Brain microvascular endothelial cell (primary cell): ENCODE measurements at regions not wholly inside any gene's neighbourhood (a gene's known extent, or its start where the extent isn't known, plus 50 kb on each side); places are given as distances from the start of the nearest gene placed in this dataset.
"Not testable (repeated sequence)": the region's sequence is repeated elsewhere in the genome, so short reads cannot be mapped to it uniquely, and the experiment has no call there.

Experiments
- DNase-seq: peaks from one replicate; pipeline ENCODE4 v3.0.0-alpha.2; 2020
- H3K27ac ChIP-seq: fragments of 250-450 bp; sonication (Bioruptor Pico); 2 replicates; pipeline ENCODE4 v1.5.1; 2020; ENCODE audit warnings: mild to moderate bottlenecking, moderate library complexity
- H3K27me3 ChIP-seq: fragments of 250-450 bp; sonication (Bioruptor Pico); replicated peaks from 2 replicates; pipeline ENCODE4 v1.5.1; 2020; ENCODE audit warnings: mild to moderate bottlenecking
- H3K36me3 ChIP-seq: fragments of 250-450 bp; sonication (Bioruptor Pico); replicated peaks from 2 replicates; pipeline ENCODE4 v1.5.1; 2020; ENCODE audit warnings: mild to moderate bottlenecking
- H3K4me3 ChIP-seq: 2 replicates; pipeline ENCODE4 v1.5.1; 2011; ENCODE audit warnings: low read depth, mild to moderate bottlenecking, control low read depth, low read length, moderate library complexity
- in situ Hi-C: cut with HindIII; loops from 2 replicates; pipeline ENCODE4 v1.10.0; 2017; ENCODE audit warnings: low sequenced_read_pairs, low pct_ligation_motif_present
- TF ChIP-seq, protein P1 (sequence below): IDR thresholded peaks from 2 replicates; pipeline ENCODE4 v1.5.1; 2011; ENCODE audit warnings: low read depth, mild to moderate bottlenecking, moderate library complexity, low read length, control low read depth, inconsistent platforms; ENCODE audit errors: missing control alignments

GRCh38 chr22:23396362-23397007 is 183.6 kb downstream of the IGLL1 start:
- no peak overlapping the region for H3K4me3 ChIP-seq
- TF ChIP-seq, protein P1, sequence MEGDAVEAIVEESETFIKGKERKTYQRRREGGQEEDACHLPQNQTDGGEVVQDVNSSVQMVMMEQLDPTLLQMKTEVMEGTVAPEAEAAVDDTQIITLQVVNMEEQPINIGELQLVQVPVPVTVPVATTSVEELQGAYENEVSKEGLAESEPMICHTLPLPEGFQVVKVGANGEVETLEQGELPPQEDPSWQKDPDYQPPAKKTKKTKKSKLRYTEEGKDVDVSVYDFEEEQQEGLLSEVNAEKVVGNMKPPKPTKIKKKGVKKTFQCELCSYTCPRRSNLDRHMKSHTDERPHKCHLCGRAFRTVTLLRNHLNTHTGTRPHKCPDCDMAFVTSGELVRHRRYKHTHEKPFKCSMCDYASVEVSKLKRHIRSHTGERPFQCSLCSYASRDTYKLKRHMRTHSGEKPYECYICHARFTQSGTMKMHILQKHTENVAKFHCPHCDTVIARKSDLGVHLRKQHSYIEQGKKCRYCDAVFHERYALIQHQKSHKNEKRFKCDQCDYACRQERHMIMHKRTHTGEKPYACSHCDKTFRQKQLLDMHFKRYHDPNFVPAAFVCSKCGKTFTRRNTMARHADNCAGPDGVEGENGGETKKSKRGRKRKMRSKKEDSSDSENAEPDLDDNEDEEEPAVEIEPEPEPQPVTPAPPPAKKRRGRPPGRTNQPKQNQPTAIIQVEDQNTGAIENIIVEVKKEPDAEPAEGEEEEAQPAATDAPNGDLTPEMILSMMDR = no peak
- in situ Hi-C loops = no loop called here
- H3K36me3 ChIP-seq = no peaks in the 10 kb centered on the region
- H3K27ac ChIP-seq = no peak overlapping the region
- H3K27me3 ChIP-seq = no peaks in the 10 kb centered on the region
- DNase-seq = no peak

DNA sequence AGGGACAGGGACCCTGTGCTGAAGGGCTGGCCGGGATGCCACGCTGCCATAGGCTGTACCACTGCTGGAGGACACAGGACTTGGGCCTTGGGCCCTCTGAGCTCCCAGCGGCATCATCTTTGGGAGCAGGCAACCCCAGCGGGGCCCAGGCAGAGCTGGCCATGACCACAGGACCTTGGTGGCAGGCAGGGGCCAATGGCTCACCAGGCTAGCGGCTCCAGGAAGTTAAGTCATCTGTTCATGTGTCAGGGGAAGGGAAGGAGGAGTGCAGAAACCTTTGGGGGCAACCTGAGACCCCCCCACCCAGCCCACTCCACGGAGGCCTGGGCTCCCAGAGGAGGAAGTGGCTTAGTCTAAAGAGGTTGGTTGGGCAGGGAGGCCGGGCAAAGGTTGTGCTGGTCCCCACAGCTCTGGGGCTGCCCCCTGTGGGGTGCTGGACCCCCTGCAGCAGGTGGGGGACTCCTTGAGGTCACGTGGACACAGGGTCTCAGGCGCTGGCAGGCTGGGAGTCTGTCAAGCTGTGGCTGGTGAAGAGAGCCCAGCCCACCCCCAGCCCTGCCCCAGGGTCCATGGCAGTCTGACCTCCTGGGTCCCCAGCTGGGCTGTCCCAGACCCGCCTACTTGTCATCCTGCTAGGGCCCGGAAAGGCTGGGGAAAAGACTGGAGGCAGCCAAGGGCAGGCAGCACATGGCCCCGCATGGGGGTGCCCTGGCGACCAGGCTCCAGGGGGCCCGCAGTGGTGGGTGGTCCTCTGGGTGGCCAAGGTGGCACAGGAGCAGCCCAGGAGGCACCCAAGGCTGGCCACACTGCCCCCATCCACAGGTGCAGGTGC is 184.3 kb downstream of the IGLL1 start:
- TF ChIP-seq, protein P1 = no peak
- no peak for DNase-seq
- in situ Hi-C loops = no loop called here

DNA sequence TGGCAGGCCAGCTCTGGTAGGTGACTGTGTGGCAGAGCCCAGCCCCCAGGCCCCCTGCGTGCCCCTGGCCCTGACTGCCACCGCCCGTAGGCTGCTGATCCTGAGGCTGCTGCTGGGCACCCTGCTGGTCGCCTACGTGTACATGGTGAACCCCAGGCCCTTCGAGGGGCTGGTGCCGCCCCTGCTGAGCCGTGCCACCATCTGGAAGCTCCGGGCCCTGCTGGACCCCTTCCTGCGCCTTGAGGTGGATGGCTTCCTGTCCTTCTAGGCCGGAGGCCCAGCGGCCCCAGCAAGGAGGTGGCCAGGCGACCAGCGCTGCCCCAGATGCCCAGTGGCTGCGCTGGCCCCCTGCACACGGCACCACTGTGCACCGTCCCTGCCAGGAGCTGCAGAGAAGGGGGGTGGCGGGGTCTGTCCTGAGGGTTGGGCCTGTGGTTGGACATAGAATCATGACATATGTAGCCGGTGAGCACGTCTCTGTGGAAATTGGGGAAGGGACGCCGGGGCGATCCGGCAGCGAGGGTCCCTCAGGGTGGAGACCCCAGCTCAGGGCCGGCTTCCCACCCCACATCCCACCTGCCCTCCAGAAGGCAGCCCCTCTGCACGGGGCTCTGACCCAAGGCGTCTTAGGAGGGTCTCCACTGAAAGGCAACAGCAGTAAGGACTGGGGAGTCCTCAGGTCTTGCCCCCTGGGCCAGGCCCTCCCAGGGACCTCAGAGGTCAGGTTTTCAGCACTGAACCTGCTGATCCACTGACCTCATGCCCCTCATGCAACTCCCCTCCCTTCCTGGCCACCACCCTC is 185.4 kb downstream of the IGLL1 start:
- H3K27ac ChIP-seq = no peak overlapping the region
- TF ChIP-seq, protein P1 = no peak
- in situ Hi-C loops = no loop called here
- H3K27me3 ChIP-seq = no peaks in the 10 kb centered on the region
- H3K4me3 ChIP-seq = no peak overlapping the region
- H3K36me3 ChIP-seq = no peaks in the 10 kb centered on the region
- DNase-seq = no peak

More for the DNA sequence above, 184.3 kb downstream of the IGLL1 start:
- H3K4me3 ChIP-seq = no peak overlapping the region
- H3K27me3 ChIP-seq = no peaks in the 10 kb centered on the region
- H3K27ac ChIP-seq = no peak overlapping the region
- no peaks in the 10 kb centered on the region for H3K36me3 ChIP-seq

DNA sequence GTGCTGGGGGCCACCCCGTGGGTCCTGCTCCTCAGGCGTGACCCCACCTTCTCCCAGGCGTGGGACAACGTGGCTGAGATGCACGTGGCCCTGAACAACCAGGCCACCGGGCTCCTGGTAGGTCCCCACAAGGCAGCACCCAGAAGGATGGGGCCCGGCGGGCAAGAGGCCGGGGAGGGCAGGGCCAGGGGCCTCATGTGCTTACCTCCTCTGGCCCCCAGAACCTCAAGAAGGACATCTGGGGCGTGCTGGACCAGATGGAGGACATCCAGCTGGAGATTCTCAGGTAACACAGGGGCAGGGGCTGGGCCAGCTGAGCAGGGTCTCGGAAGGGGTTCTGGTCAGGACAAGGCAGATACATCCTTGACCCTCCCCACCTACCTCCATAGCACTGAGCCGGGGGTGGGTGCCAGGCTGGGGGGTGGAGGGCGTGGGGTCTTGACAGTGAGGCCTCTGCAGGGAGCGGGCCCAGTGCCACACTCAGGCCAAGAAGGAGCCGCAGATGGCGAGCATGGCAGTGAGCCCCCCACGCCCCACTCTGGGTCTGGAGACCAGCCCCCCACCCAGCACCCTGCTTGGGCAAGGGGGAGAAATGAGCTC is 186.3 kb downstream of the IGLL1 start:
- no peaks in the 10 kb centered on the region for H3K27me3 ChIP-seq
- TF ChIP-seq, protein P1 = no peak
- H3K4me3 ChIP-seq = no peak overlapping the region
- no peak overlapping the region for H3K27ac ChIP-seq
- no peaks in the 10 kb centered on the region for H3K36me3 ChIP-seq
- no peak for DNase-seq
- in situ Hi-C loops = no loop called here

DNA sequence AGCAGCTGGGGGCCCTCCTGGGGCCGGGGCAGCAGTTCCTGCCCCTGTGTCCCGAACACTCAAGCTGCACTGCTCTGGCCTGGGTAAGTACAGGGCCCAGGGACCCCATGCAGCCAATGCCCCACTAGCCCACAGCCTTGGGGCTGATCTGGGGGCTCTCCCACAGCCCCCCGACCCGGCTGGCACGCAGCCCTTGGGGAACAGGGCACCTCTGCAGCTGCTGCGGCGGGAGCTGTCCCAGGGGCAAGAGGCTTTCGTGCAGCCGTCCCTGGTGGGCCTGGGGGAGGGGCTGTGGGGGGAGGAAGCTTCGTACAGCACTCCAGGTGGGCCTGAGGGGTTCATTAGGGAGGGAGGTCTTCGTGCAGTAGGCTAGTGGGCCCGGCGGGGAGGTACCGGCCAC is 186.9 kb downstream of the IGLL1 start:
- DNase-seq, H3K36me3 ChIP-seq, H3K27me3 ChIP-seq, in situ Hi-C loops, H3K27ac ChIP-seq, H3K4me3 ChIP-seq: not testable (repeated sequence)
